ENCODE measurements at regions not wholly inside any gene's neighbourhood (a gene's known extent, or its start where the extent isn't known, plus 50 kb on each side); places are given as distances from the start of the nearest gene placed in this dataset.

GRCh38 chr10:107919626-107920235 is 755.2 kb upstream of the SORCS1 start:
- DNase-seq (ENCODE audit: low read depth): no peak

GRCh38 chr10:107918171-107918570 is 753.7 kb upstream of the SORCS1 start:
- no peak for DNase-seq (ENCODE audit: low read depth)

- no peak for DNase-seq (ENCODE audit: low read depth)
Observed at GRCh38 chr10:107915215-107915610, 750.7 kb upstream of the SORCS1 start.

- no peak for DNase-seq (ENCODE audit: low read depth)
Observed at GRCh38 chr10:107914450-107915214, 750.1 kb upstream of the SORCS1 start.

- DNase-seq (ENCODE audit: low read depth): no peak
Observed at GRCh38 chr10:107913317-107914294, 749.1 kb upstream of the SORCS1 start.

GRCh38 chr10:107901076-107901475 is 736.6 kb upstream of the SORCS1 start:
- DNase-seq (ENCODE audit: low read depth): no peak

GRCh38 chr10:107900131-107900530 is 735.6 kb upstream of the SORCS1 start:
- no peak for DNase-seq (ENCODE audit: low read depth)

GRCh38 chr10:107899502-107900062 is 735.1 kb upstream of the SORCS1 start:
- DNase-seq (ENCODE audit: low read depth): no peak

GRCh38 chr10:107899075-107899474 is 734.6 kb upstream of the SORCS1 start:
- DNase-seq (ENCODE audit: low read depth): no peak

- no peak for DNase-seq (ENCODE audit: low read depth)
Observed at GRCh38 chr10:107898392-107898791, 733.9 kb upstream of the SORCS1 start.

GRCh38 chr10:107894516-107894915 is 730.0 kb upstream of the SORCS1 start:
- no peak for DNase-seq (ENCODE audit: low read depth)

- no peak for DNase-seq (ENCODE audit: low read depth)
Observed at GRCh38 chr10:107889105-107889504, 724.6 kb upstream of the SORCS1 start.

- no peak for DNase-seq (ENCODE audit: low read depth)
Observed at GRCh38 chr10:107880185-107880584, 715.7 kb upstream of the SORCS1 start.

- DNase-seq (ENCODE audit: low read depth): no peak
Observed at GRCh38 chr10:107873007-107873406, 708.5 kb upstream of the SORCS1 start.

GRCh38 chr10:107865691-107866090 is 701.2 kb upstream of the SORCS1 start:
- DNase-seq (ENCODE audit: low read depth): no peak

- DNase-seq (ENCODE audit: low read depth): no peak
Observed at GRCh38 chr10:107859065-107859464, 694.6 kb upstream of the SORCS1 start.

GRCh38 chr10:107856047-107856315 is 691.5 kb upstream of the SORCS1 start:
- no peak for DNase-seq (ENCODE audit: low read depth)

GRCh38 chr10:107855301-107856046 is 691.0 kb upstream of the SORCS1 start:
- DNase-seq (ENCODE audit: low read depth): no peak

- no peak for DNase-seq (ENCODE audit: low read depth)
Observed at GRCh38 chr10:107848726-107849360, 684.3 kb upstream of the SORCS1 start.

- DNase-seq (ENCODE audit: low read depth): no peak
Observed at GRCh38 chr10:107847620-107848019, 683.1 kb upstream of the SORCS1 start.

GRCh38 chr10:107834706-107835105 is 670.2 kb upstream of the SORCS1 start:
- no peak for DNase-seq (ENCODE audit: low read depth)
